H1 (cell line): ENCODE measurements at regions not wholly inside any gene's neighbourhood (a gene's known extent, or its start where the extent isn't known, plus 50 kb on each side); places are given as distances from the start of the nearest gene placed in this dataset.

Experiments used
- ASH2L ChIP-seq: fragments of 200-600, 300-600 bp; sonication (generic); IDR thresholded peaks from one replicate; pipeline ENCODE4 v1.7.1; 2017; ENCODE audit warnings: low read length
- FOSL1 ChIP-seq: IDR thresholded peaks from 2 replicates; pipeline ENCODE4 v1.6.1; 2011; ENCODE audit warnings: mild to moderate bottlenecking, low read depth, low read length, moderate library complexity; ENCODE audit not compliant: insufficient read depth
- GABPA ChIP-seq: IDR thresholded peaks from 2 replicates; pipeline ENCODE4 v1.6.1; 2011; ENCODE audit warnings: mild to moderate bottlenecking, low read length, moderate library complexity, borderline replicate concordance; ENCODE audit not compliant: insufficient read depth
- JUN ChIP-seq: IDR thresholded peaks from 2 replicates; pipeline ENCODE4 v1.6.1; 2011; ENCODE audit warnings: low read depth, mild to moderate bottlenecking, improper control_type of control experiment, low read length
- NRF1 ChIP-seq: IDR thresholded peaks from 2 replicates; pipeline ENCODE4 v1.6.1; 2011; ENCODE audit warnings: mild to moderate bottlenecking, low read depth, low read length, improper control_type of control experiment
- SIN3A ChIP-seq, 2 experiments: IDR thresholded peaks in 1 of 2; conservative IDR thresholded peaks in 1 of 2; 2 replicates each; pipeline ENCODE4 v1.6.1; 2011 to 2012; ENCODE audit warnings: low read length in 2 of 2, improper control_type of control experiment in 1 of 2, low read depth in 1 of 2, mild to moderate bottlenecking in 1 of 2
- TAF7 ChIP-seq: optimal IDR thresholded peaks from 2 replicates; pipeline ENCODE3; 2011; ENCODE audit warnings: low read depth, mild to moderate bottlenecking, inconsistent platforms, low read length, moderate library complexity, borderline replicate concordance

DNA sequence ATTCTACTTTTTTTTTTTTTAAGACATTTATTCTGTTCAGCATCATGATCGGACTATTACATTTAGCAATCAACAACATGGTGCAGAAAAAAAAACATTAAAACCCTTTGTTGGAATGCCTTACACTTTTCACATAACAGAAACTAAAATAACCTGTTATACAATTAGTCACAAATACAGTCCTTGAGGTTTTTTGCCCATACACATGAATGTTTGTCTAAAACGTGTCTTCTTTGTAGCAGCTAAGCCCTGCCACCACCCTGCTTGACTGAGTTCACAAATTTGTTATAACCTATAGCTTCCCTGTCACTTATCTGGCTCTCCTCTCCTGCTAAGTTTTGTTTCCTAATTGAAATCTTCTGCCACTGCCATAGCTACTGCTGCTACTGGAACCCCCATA is 75.4 kb upstream of the ARHGAP20 start (continued):
- TF ChIP-seq TAF7: no peak
- TF ChIP-seq SIN3A (conservative IDR thresholded peaks at IDR 0.05 in 1 of 2, IDR thresholded peaks at IDR 0.05 in 1 of 2; ENCODE audit: low read depth in 1 of 2, low read length in 2 of 2): no peak
- TF ChIP-seq ASH2L: no peak
- no peak for TF ChIP-seq GABPA
- TF ChIP-seq FOSL1: no peak
- TF ChIP-seq NRF1: no peak
- no peak for TF ChIP-seq JUN
- TF ChIP-seq, all 59 proteins: peak for 0
